ENCODE measurements at regions not wholly inside any gene's neighbourhood (a gene's known extent, or its start where the extent isn't known, plus 50 kb on each side); places are given as distances from the start of the nearest gene placed in this dataset.

- no peaks in the 10 kb centered on the region for H3F3A ChIP-seq (ENCODE audit: insufficient read depth, low read length)
These were observed 349.7 kb upstream of the CCL2 start for GRCh38 chr17:33905338-33905800.

GRCh38 chr17:33908363-33909064, 346.6 kb upstream of the CCL2 start:
- Histone ChIP-seq H3K9me3 (ENCODE audit: low read length) (no peaks in the 10 kb centered on the region), H3K4me2 (ENCODE audit: low read length) (no peak overlapping the region), H3K9me2 (ENCODE audit: low read depth, low read length) (no peaks in the 10 kb centered on the region), H3K79me2 (ENCODE audit: insufficient read depth, low read length) (no peaks in the 10 kb centered on the region), H3K27me3 (ENCODE audit: insufficient read depth, low read length) (no peaks in the 10 kb centered on the region), H2AFZ (ENCODE audit: low read length) (no peak overlapping the region), H4K20me1 (ENCODE audit: insufficient read depth, low read length) (no peaks in the 10 kb centered on the region), H3F3A (ENCODE audit: insufficient read depth, low read length) (no peaks in the 10 kb centered on the region), H3K4me1 (ENCODE audit: insufficient read depth, low read length, severe bottlenecking) (no peaks in the 10 kb centered on the region), H3K27ac (ENCODE audit: low read depth, low read length, poor library complexity, severe bottlenecking) (no peak overlapping the region), H3K4me3 (ENCODE audit: low read depth, low read length, poor library complexity, severe bottlenecking) (no peak overlapping the region), H3K36me3 (ENCODE audit: insufficient read depth, low read length) (no peaks in the 10 kb centered on the region), H3K9ac (ENCODE audit: low read length) (no peak overlapping the region)
- no peak for TF ChIP-seq EZH2 (IDR thresholded peaks at IDR 0.05; ENCODE audit: borderline replicate concordance, low read length)
- TF ChIP-seq CTCF (IDR thresholded peaks at IDR 0.05; ENCODE audit: low read length), result no peak

More at GRCh38 chr17:33905338-33905800, 349.7 kb upstream of the CCL2 start:
- Histone ChIP-seq H3K9me2 (ENCODE audit: low read depth, low read length) (no peaks in the 10 kb centered on the region), H3K79me2 (ENCODE audit: insufficient read depth, low read length) (no peaks in the 10 kb centered on the region), H3K27me3 (ENCODE audit: insufficient read depth, low read length) (no peaks in the 10 kb centered on the region), H3K9me3 (ENCODE audit: low read length) (no peaks in the 10 kb centered on the region), H3K4me3 (ENCODE audit: low read depth, low read length, poor library complexity, severe bottlenecking) (no peak overlapping the region), H4K20me1 (ENCODE audit: insufficient read depth, low read length) (no peaks in the 10 kb centered on the region), H3K4me2 (ENCODE audit: low read length) (no peak overlapping the region), H2AFZ (ENCODE audit: low read length) (no peak overlapping the region), H3K4me1 (ENCODE audit: insufficient read depth, low read length, severe bottlenecking) (no peaks in the 10 kb centered on the region), H3K27ac (ENCODE audit: low read depth, low read length, poor library complexity, severe bottlenecking) (no peak overlapping the region), H3K9ac (ENCODE audit: low read length) (no peak overlapping the region), H3K36me3 (ENCODE audit: insufficient read depth, low read length) (no peaks in the 10 kb centered on the region)
- TF ChIP-seq CTCF (IDR thresholded peaks at IDR 0.05; ENCODE audit: low read length) (no peak), EZH2 (IDR thresholded peaks at IDR 0.05; ENCODE audit: borderline replicate concordance, low read length) (no peak)

GRCh38 chr17:33910200-33910857, 344.8 kb upstream of the CCL2 start:
- Histone ChIP-seq H3K36me3 (ENCODE audit: insufficient read depth, low read length) (no peaks in the 10 kb centered on the region), H3K4me2 (ENCODE audit: low read length) (no peak overlapping the region)
- TF ChIP-seq CTCF (IDR thresholded peaks at IDR 0.05; ENCODE audit: low read length) (no peak), EZH2 (IDR thresholded peaks at IDR 0.05; ENCODE audit: borderline replicate concordance, low read length) (no peak)

More at GRCh38 chr17:33910200-33910857, 344.8 kb upstream of the CCL2 start:
- Histone ChIP-seq H3K4me3 (ENCODE audit: low read depth, low read length, poor library complexity, severe bottlenecking) (no peak overlapping the region), H3K9me3 (ENCODE audit: low read length) (no peaks in the 10 kb centered on the region), H3K4me1 (ENCODE audit: insufficient read depth, low read length, severe bottlenecking) (no peaks in the 10 kb centered on the region), H3K79me2 (ENCODE audit: insufficient read depth, low read length) (no peaks in the 10 kb centered on the region), H2AFZ (ENCODE audit: low read length) (no peak overlapping the region), H3K9ac (ENCODE audit: low read length) (no peak overlapping the region), H3F3A (ENCODE audit: insufficient read depth, low read length) (no peaks in the 10 kb centered on the region), H4K20me1 (ENCODE audit: insufficient read depth, low read length) (no peaks in the 10 kb centered on the region), H3K27me3 (ENCODE audit: insufficient read depth, low read length) (no peaks in the 10 kb centered on the region), H3K27ac (ENCODE audit: low read depth, low read length, poor library complexity, severe bottlenecking) (no peak overlapping the region), H3K9me2 (ENCODE audit: low read depth, low read length) (no peaks in the 10 kb centered on the region)
